ENCODE measurements at regions not wholly inside any gene's neighbourhood (a gene's known extent, or its start where the extent isn't known, plus 50 kb on each side); places are given as distances from the start of the nearest gene placed in this dataset.

GRCh38 chr22:19645391-19645790 is 68.9 kb upstream of the SEPTIN5 start:
- DNase-seq (ENCODE audit: low read depth in 1 of 2, low spot score in 2 of 2): no peak
- Histone ChIP-seq H3K79me2 (ENCODE audit: control insufficient read depth in 1 of 2, insufficient read depth in 2 of 2, low read length in 2 of 2) (no peaks in the 10 kb centered on the region), H3K79me1 (ENCODE audit: low read depth, low read length) (no peaks in the 10 kb centered on the region), H3K4me1 (replicated peaks in 1 of 4; ENCODE audit: control insufficient read depth in 3 of 4, insufficient read depth in 4 of 4, low read length in 3 of 4) (peaks cover 0 to 2% (median 0%) of the 10 kb centered on the region in 4 experiments; a peak in 4 of 7 replicates), H3K36me3 (ENCODE audit: control insufficient read depth in 2 of 4, insufficient read depth in 4 of 4, low read length in 3 of 4) (no peaks in the 10 kb centered on the region), H4K91ac (replicated peaks; ENCODE audit: insufficient read length, low read length) (no peak overlapping the region), H2BK15ac (ENCODE audit: low read length) (no peak overlapping the region), H4K8ac (ENCODE audit: extremely low read depth, insufficient read depth, low read length) (no peak overlapping the region), H3K27me3 (replicated peaks in 1 of 4; ENCODE audit: control insufficient read depth in 3 of 4, extremely low read depth in 1 of 4, insufficient read depth in 3 of 4, low read length in 3 of 4) (peaks cover 0 to 2% (median 0%) of the 10 kb centered on the region in 4 experiments; a peak in 2 of 7 replicates), H3K23me2 (ENCODE audit: low read depth, low read length) (peaks cover 2% of the 10 kb centered on the region; the same call in 1 of the 2 replicates), H3K18ac (ENCODE audit: extremely low read depth, low read length) (no peak overlapping the region), H2BK12ac (ENCODE audit: low read depth, low read length) (no peak overlapping the region), H2AFZ (ENCODE audit: low read length) (no peak overlapping the region), H3K56ac (replicated peaks; ENCODE audit: insufficient read length, low read depth, low read length) (no peak overlapping the region), H2BK120ac (replicated peaks; ENCODE audit: low read depth, low read length) (no peak overlapping the region), H2AK5ac (ENCODE audit: low read depth, low read length) (no peak overlapping the region), H4K5ac (ENCODE audit: insufficient read length, low read depth, low read length) (no peak overlapping the region), H3K14ac (ENCODE audit: insufficient read length) (no peak overlapping the region), H3K9ac (replicated peaks in 1 of 4; ENCODE audit: extremely low read depth in 1 of 4, low read depth in 3 of 4, low read length in 3 of 4) (no peak overlapping the region), H3K27ac (ENCODE audit: low read depth, low read length) (no peak overlapping the region), H3K4me3 (ENCODE audit: extremely low read depth in 1 of 4, insufficient read depth in 2 of 4, low read depth in 3 of 4, low read length in 4 of 4) (no peak overlapping the region), H3K4me2 (ENCODE audit: insufficient read depth in 1 of 2, low read depth in 2 of 2, low read length in 2 of 2) (no peak overlapping the region), H3K9me3 (ENCODE audit: insufficient read depth in 2 of 2, low read depth in 1 of 2, low read length in 1 of 2) (peaks cover 0 to 10% of the 10 kb centered on the region in 2 experiments), H4K20me1 (replicated peaks in 1 of 2; ENCODE audit: control insufficient read depth in 1 of 2, insufficient read depth in 2 of 2, low read length in 2 of 2) (peaks cover 0 to 1% of the 10 kb centered on the region in 2 experiments), H2BK20ac (ENCODE audit: low read length) (no peak overlapping the region), H3K4ac (replicated peaks; ENCODE audit: insufficient read length, low read depth, low read length) (no peak overlapping the region), H3K23ac (ENCODE audit: insufficient read length) (no peak overlapping the region), H2BK5ac (ENCODE audit: low read depth, low read length) (no peak overlapping the region)
- ChIA-PET CTCF (ENCODE audit: partially characterized antibody) (interaction anchor here (0.7 to 4.2 kb wide), 19 partner anchors 9 to 152 kb away, joined by 3 to 56 read pairs (median 6); no protein-coding TSS in a partner anchor), POLR2A (ENCODE audit: partially characterized antibody) (interaction anchor here (1.6 to 1.7 kb wide), 2 partner anchors 16 to 24 kb away, joined by 4 to 5 read pairs; no protein-coding TSS in a partner anchor)
- 83% methylated on average over 6 of the region's 6 CpGs; no CpG with 5 or more reads in 1 of the 2 experiments for WGBS, 2 experiments (ENCODE audit: extremely low coverage in 1 of 2, insufficient coverage in 1 of 2, insufficient read length in 1 of 2, insufficient replicate concordance in 2 of 2, low coverage in 1 of 2, low lambda C conversion rate in 2 of 2, missing lambda C conversion rate in 1 of 2)
- TF ChIP-seq HDAC6 (IDR thresholded peaks at IDR 0.05; ENCODE audit: low read depth, low read length): no peak
- peak in 1 of 2 experiments; percentile 36; a peak in 1 of 4 replicates for TF ChIP-seq RAD21 (IDR thresholded peaks at IDR 0.05 in 1 of 2, conservative IDR thresholded peaks at IDR 0.05 in 1 of 2; ENCODE audit: low read depth in 2 of 2, low read length in 2 of 2)
- TF ChIP-seq TAF7 (optimal IDR thresholded peaks at IDR 0.05; ENCODE audit: borderline replicate concordance, low read depth, low read length): no peak
- TF ChIP-seq PHF8 (conservative IDR thresholded peaks at IDR 0.05; ENCODE audit: low read depth, low read length): no peak
- TF ChIP-seq EGR1 (IDR thresholded peaks at IDR 0.05; ENCODE audit: borderline replicate concordance, low read depth, low read length): peak; percentile 52; the same call in 1 of the 2 replicates
- TF ChIP-seq MAX (IDR thresholded peaks at IDR 0.05): 0 out of 2 replicates have a peak, but pooled peaks have one; percentile 32
- peak; percentile 45 to 63 (median 57) for TF ChIP-seq CTCF (IDR thresholded peaks at IDR 0.05; ENCODE audit: control extremely low read depth in 1 of 3, insufficient read depth in 1 of 3, low read depth in 1 of 3, low read length in 3 of 3)
- no peak for FAIRE-seq

Measured in H1 (cell line).